ENCODE measurements at regions not wholly inside any gene's neighbourhood (a gene's known extent, or its start where the extent isn't known, plus 50 kb on each side); places are given as distances from the start of the nearest gene placed in this dataset.

- intact Hi-C loops (cut with micrococcal nuclease; ENCODE audit: unreplicated experiment): no loop called here
- Mint-ChIP-seq H3K27me3 (ENCODE audit: unreplicated experiment) (no peaks in the 10 kb centered on the region), H3K4me1 (ENCODE audit: low read depth, unreplicated experiment) (no peaks in the 10 kb centered on the region), H3K36me3 (ENCODE audit: insufficient read depth, unreplicated experiment) (no peaks in the 10 kb centered on the region), H3K9me3 (ENCODE audit: low read depth, unreplicated experiment) (no peaks in the 10 kb centered on the region), H3K27ac (ENCODE audit: unreplicated experiment) (no peak overlapping the region), H3K4me3 (ENCODE audit: low read depth, unreplicated experiment) (no peak overlapping the region)
- CTCF ChIA-PET: no interaction called here
- no peak for DNase-seq
- TF ChIP-seq, protein P1, sequence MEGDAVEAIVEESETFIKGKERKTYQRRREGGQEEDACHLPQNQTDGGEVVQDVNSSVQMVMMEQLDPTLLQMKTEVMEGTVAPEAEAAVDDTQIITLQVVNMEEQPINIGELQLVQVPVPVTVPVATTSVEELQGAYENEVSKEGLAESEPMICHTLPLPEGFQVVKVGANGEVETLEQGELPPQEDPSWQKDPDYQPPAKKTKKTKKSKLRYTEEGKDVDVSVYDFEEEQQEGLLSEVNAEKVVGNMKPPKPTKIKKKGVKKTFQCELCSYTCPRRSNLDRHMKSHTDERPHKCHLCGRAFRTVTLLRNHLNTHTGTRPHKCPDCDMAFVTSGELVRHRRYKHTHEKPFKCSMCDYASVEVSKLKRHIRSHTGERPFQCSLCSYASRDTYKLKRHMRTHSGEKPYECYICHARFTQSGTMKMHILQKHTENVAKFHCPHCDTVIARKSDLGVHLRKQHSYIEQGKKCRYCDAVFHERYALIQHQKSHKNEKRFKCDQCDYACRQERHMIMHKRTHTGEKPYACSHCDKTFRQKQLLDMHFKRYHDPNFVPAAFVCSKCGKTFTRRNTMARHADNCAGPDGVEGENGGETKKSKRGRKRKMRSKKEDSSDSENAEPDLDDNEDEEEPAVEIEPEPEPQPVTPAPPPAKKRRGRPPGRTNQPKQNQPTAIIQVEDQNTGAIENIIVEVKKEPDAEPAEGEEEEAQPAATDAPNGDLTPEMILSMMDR (IDR thresholded peaks at IDR 0.05; ENCODE audit: unreplicated experiment): no peak
- no TSS peak for BruUV-seq (replicated peaks)
Measured at GRCh38 chr13:59570204-59570603, 593.5 kb downstream of the DIAPH3 start.

DNA sequence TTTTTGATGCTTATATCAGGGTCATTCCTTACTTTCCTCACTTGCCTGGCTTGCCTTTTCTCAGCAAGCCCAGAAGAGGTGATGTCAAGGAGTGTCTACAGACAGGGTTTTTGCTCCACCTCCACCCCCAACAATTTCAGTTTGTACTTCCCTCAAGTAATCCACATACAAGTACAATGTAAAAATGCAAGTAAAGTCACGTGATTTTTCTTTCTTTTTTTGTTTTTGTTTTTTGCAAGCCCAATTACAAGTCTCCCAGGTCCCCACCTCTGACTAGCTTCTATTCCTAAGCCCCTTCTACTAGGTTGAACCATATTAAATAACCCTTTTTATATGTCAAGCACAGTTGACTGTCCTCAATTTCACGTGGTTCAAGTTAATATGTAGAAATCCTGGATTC is 579.6 kb downstream of the DIAPH3 start:
- H3K27ac Mint-ChIP-seq (ENCODE audit: unreplicated experiment): no peak overlapping the region
- H3K27me3 Mint-ChIP-seq (ENCODE audit: unreplicated experiment): no peaks in the 10 kb centered on the region
- DNase-seq: no peak
- no peaks in the 10 kb centered on the region for H3K4me1 Mint-ChIP-seq (ENCODE audit: low read depth, unreplicated experiment)
- H3K4me3 Mint-ChIP-seq (ENCODE audit: low read depth, unreplicated experiment): no peak overlapping the region
- TF ChIP-seq, protein P1 (IDR thresholded peaks at IDR 0.05; ENCODE audit: unreplicated experiment): no peak
- CTCF ChIA-PET: no interaction called here
- intact Hi-C loops (cut with micrococcal nuclease; ENCODE audit: unreplicated experiment): no loop called here
- H3K9me3 Mint-ChIP-seq (ENCODE audit: low read depth, unreplicated experiment): no peaks in the 10 kb centered on the region
- BruUV-seq (replicated peaks): no TSS peak
- H3K36me3 Mint-ChIP-seq (ENCODE audit: insufficient read depth, unreplicated experiment): no peaks in the 10 kb centered on the region

DNA sequence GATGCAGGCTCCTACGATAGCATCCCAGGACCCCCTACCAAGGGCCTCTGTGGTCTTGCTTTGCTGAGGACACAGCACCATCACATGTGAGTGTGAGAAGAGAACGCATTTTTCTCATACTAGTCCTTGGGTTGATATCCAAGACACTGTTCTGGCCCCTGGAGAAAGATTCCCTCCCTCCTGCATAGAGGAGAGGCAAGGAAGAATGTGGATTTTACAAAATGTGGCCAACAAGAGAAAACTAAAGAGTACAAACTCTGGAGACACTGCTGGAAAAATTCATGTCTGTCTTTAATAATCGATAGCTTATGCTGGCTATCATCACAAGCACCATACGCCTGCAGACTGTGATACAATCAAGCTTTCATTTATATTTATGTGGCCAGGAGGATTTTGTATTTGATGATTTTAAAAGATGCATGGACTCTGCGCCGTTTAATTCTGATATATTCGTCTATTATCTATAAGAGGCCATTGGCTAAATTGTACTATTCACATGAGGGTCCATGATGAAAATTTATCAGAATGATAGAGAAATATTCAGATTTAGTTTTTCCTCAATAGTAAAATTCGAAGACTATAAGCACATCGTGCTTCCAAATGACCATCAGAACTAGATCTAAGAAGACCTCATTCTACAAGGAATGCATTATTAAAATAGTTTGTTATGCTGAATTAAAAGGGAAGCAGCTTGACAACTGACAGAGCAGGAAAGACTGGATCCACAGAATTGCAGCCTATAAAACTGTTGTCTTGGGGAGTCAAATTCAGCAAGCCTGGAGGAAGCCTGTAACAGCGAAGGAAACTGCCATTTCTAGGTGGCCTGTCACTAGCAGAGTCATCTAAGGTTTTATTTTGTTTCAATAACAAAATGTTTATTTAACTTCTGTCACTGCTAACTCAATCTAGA is 578.7 kb downstream of the DIAPH3 start:
- H3K4me1 Mint-ChIP-seq (ENCODE audit: low read depth, unreplicated experiment): no peaks in the 10 kb centered on the region
- CTCF ChIA-PET: no interaction called here
- no peak for DNase-seq
- H3K9me3 Mint-ChIP-seq (ENCODE audit: low read depth, unreplicated experiment): no peaks in the 10 kb centered on the region
- TF ChIP-seq, protein P1 (IDR thresholded peaks at IDR 0.05; ENCODE audit: unreplicated experiment): no peak
- H3K27me3 Mint-ChIP-seq (ENCODE audit: unreplicated experiment): no peaks in the 10 kb centered on the region
- BruUV-seq (replicated peaks): no TSS peak
- no peak overlapping the region for H3K4me3 Mint-ChIP-seq (ENCODE audit: low read depth, unreplicated experiment)
- H3K36me3 Mint-ChIP-seq (ENCODE audit: insufficient read depth, unreplicated experiment): no peaks in the 10 kb centered on the region
- no peak overlapping the region for H3K27ac Mint-ChIP-seq (ENCODE audit: unreplicated experiment)
- intact Hi-C loops (cut with micrococcal nuclease; ENCODE audit: unreplicated experiment): no loop called here

- H3K4me3 Mint-ChIP-seq (ENCODE audit: low read depth, unreplicated experiment): no peak overlapping the region
- no peak overlapping the region for H3K27ac Mint-ChIP-seq (ENCODE audit: unreplicated experiment)
- intact Hi-C loops (cut with micrococcal nuclease; ENCODE audit: unreplicated experiment): no loop called here
- no peaks in the 10 kb centered on the region for H3K27me3 Mint-ChIP-seq (ENCODE audit: unreplicated experiment)
- CTCF ChIA-PET: no interaction called here
- no peaks in the 10 kb centered on the region for H3K36me3 Mint-ChIP-seq (ENCODE audit: insufficient read depth, unreplicated experiment)
- no TSS peak for BruUV-seq (replicated peaks)
- no peaks in the 10 kb centered on the region for H3K4me1 Mint-ChIP-seq (ENCODE audit: low read depth, unreplicated experiment)
- TF ChIP-seq, protein P1 (IDR thresholded peaks at IDR 0.05; ENCODE audit: unreplicated experiment): no peak
- peaks cover 3% of the 10 kb centered on the region for H3K9me3 Mint-ChIP-seq (ENCODE audit: low read depth, unreplicated experiment)
- no peak for DNase-seq
Measured at GRCh38 chr13:59587030-59587429, 576.7 kb downstream of the DIAPH3 start.
